ENCODE measurements at regions not wholly inside any gene's neighbourhood (a gene's known extent, or its start where the extent isn't known, plus 50 kb on each side); places are given as distances from the start of the nearest gene placed in this dataset.

GRCh38 chr5:143514616-143515335 is 111.3 kb upstream of the NR3C1 start:
- H3K27ac ChIP-seq = no peak overlapping the region
- intact Hi-C loops (cut with DNase I; ENCODE audit: low total_unique reads) = no loop called here
- no peaks in the 10 kb centered on the region for H3K9me3 ChIP-seq
- no peaks in the 10 kb centered on the region for H3K36me3 ChIP-seq
- TF ChIP-seq CTCF (IDR thresholded peaks at IDR 0.05) (no peak), POLR2A (IDR thresholded peaks at IDR 0.05) (no peak)
- H3K4me3 ChIP-seq = no peak overlapping the region
- H3K4me1 ChIP-seq = no peaks in the 10 kb centered on the region
- H3K27me3 ChIP-seq = no peaks in the 10 kb centered on the region
- no peak for DNase-seq

- TF ChIP-seq CTCF (IDR thresholded peaks at IDR 0.05) (no peak), POLR2A (IDR thresholded peaks at IDR 0.05) (no peak)
- Histone ChIP-seq H3K27ac (no peak overlapping the region), H3K36me3 (no peaks in the 10 kb centered on the region), H3K4me3 (no peak overlapping the region), H3K9me3 (no peaks in the 10 kb centered on the region), H3K4me1 (no peaks in the 10 kb centered on the region), H3K27me3 (no peaks in the 10 kb centered on the region)
- no peak for DNase-seq
- intact Hi-C loops (cut with DNase I; ENCODE audit: low total_unique reads) = no loop called here
Observed at GRCh38 chr5:143513720-143514119, 110.2 kb upstream of the NR3C1 start.

- intact Hi-C loops (cut with DNase I; ENCODE audit: low total_unique reads) = no loop called here
- H3K9me3 ChIP-seq = no peaks in the 10 kb centered on the region
- H3K27ac ChIP-seq = no peak overlapping the region
- H3K27me3 ChIP-seq = no peaks in the 10 kb centered on the region
- no peak for TF ChIP-seq CTCF (IDR thresholded peaks at IDR 0.05)
- no peak for TF ChIP-seq POLR2A (IDR thresholded peaks at IDR 0.05)
- H3K36me3 ChIP-seq = no peaks in the 10 kb centered on the region
- no peak for DNase-seq
- no peak overlapping the region for H3K4me3 ChIP-seq
- H3K4me1 ChIP-seq = no peaks in the 10 kb centered on the region
Observed at GRCh38 chr5:143511736-143512135, 108.2 kb upstream of the NR3C1 start.

- Histone ChIP-seq H3K27me3 (no peaks in the 10 kb centered on the region), H3K27ac (no peak overlapping the region), H3K4me1 (no peaks in the 10 kb centered on the region), H3K9me3 (no peaks in the 10 kb centered on the region), H3K4me3 (no peak overlapping the region), H3K36me3 (no peaks in the 10 kb centered on the region)
- TF ChIP-seq POLR2A (IDR thresholded peaks at IDR 0.05) = no peak
- TF ChIP-seq CTCF (IDR thresholded peaks at IDR 0.05) = no peak
- DNase-seq = no peak
- intact Hi-C loops (cut with DNase I; ENCODE audit: low total_unique reads) = no loop called here
Observed at GRCh38 chr5:143509758-143510221, 106.3 kb upstream of the NR3C1 start.

GRCh38 chr5:143506836-143507552 is 103.5 kb upstream of the NR3C1 start:
- no peaks in the 10 kb centered on the region for H3K27me3 ChIP-seq
- no peaks in the 10 kb centered on the region for H3K9me3 ChIP-seq
- no peak for DNase-seq
- no peaks in the 10 kb centered on the region for H3K36me3 ChIP-seq
- TF ChIP-seq POLR2A (IDR thresholded peaks at IDR 0.05) (no peak), CTCF (IDR thresholded peaks at IDR 0.05) (no peak)
- intact Hi-C loops (cut with DNase I; ENCODE audit: low total_unique reads) = no loop called here
- H3K27ac ChIP-seq = no peak overlapping the region
- no peak overlapping the region for H3K4me3 ChIP-seq
- H3K4me1 ChIP-seq = no peaks in the 10 kb centered on the region

Data from uterus (tissue), 3 donors.